HCT116 (cell line): ENCODE measurements at regions not wholly inside any gene's neighbourhood (a gene's known extent, or its start where the extent isn't known, plus 50 kb on each side); places are given as distances from the start of the nearest gene placed in this dataset.

Experiments used
- ATAC-seq: fragments of 200-7000 bp; cut with Tn5 transposase; 2 replicates; pipeline ENCODE4 v1.9.1; 2020; ENCODE audit warnings: mild to moderate bottlenecking, moderate library complexity
- BruUV-seq: library from RNA; stranded (reverse); fragments of 400-500 nt; replicated peaks from 2 replicates; lab custom pipeline; 2021; lab: Mats Ljungman, UMichigan
- CTCF ChIA-PET: fragments of 300-600 bp; sonication (Branson Sonifier 250); formaldehyde crosslinking; loops from one replicate; lab custom pipeline; 2021; ENCODE audit warnings: antibody characterized with exemption; lab: Charles Lee
- POLR2A ChIA-PET: fragments of 300-600, 350-600 bp; sonication (Branson Sonifier 250); formaldehyde crosslinking; loops from one replicate; lab custom pipeline; 2021; ENCODE audit warnings: antibody characterized with exemption; lab: Charles Lee
- RAD21 ChIA-PET, 2 experiments: fragments of 300-600 bp; sonication (Branson Sonifier 250); formaldehyde crosslinking; loops; one replicate each; lab custom pipeline; 2023; ENCODE audit warnings: low total read pairs in 2 of 2; ENCODE audit not compliant: uncharacterized antibody in 2 of 2, unreplicated experiment in 2 of 2, low non-redundant PET in 1 of 2; lab: Charles Lee
- DNase-seq: peaks from one replicate; pipeline ENCODE4 v3.0.0-alpha.2; 2010; ENCODE audit warnings: low read depth, low spot score
- H2AFZ ChIP-seq: fragments of 200-600 bp; shearing (Covaris generic), sonication (generic); 2 replicates; pipeline ENCODE4 v1.6.1; 2017; ENCODE audit warnings: low read depth, mixed run types, mixed read lengths, antibody characterized with exemption, low read length; ENCODE audit not compliant: poor library complexity, severe bottlenecking
- H3K27ac ChIP-seq: 2 replicates; pipeline ENCODE4 v1.5.1; 2012; ENCODE audit warnings: low read depth, low read length
- H3K27me3 ChIP-seq: fragments of 200-600 bp; sonication (generic); 2 replicates; pipeline ENCODE4 v1.6.1; 2016; ENCODE audit warnings: mixed run types, low read length, mixed read lengths; ENCODE audit not compliant: insufficient read depth
- H3K36me3 ChIP-seq, 2 experiments: fragments of 200-500 bp in 1 of 2; fragments of 200-600 bp in 1 of 2; sonication (Bioruptor generic) in 1 of 2; sonication (generic) in 1 of 2; 2 replicates each; pipeline versions ENCODE4 v1.5.1 to v1.6.1; 2014 to 2016; ENCODE audit warnings: low read length in 2 of 2, inconsistent platforms in 1 of 2, mixed read lengths in 1 of 2, mixed run types in 1 of 2; ENCODE audit not compliant: insufficient read depth in 2 of 2, control insufficient read depth in 1 of 2
- H3K4me1 ChIP-seq, 2 experiments: fragments of 200-600 bp in 1 of 2; sonication (generic) in 1 of 2; 2 replicates each; pipeline versions ENCODE4 v1.5.1 to v1.6.1; 2012 to 2017; ENCODE audit warnings: low read length in 2 of 2, inconsistent platforms in 1 of 2, mild to moderate bottlenecking in 1 of 2, mixed read lengths in 1 of 2, mixed run types in 1 of 2, moderate library complexity in 1 of 2; ENCODE audit not compliant: insufficient read depth in 2 of 2, control insufficient read depth in 1 of 2
- H3K4me2 ChIP-seq: fragments of 200-600 bp; sonication (generic); 2 replicates; pipeline ENCODE4 v1.6.1; 2017; ENCODE audit warnings: mixed run types, low read length, mixed read lengths
- H3K4me3 ChIP-seq, 2 experiments: fragments of 200-600 bp in 1 of 2; sonication (generic) in 1 of 2; replicated peaks in 1 of 2; 2 replicates each; pipeline ENCODE4 v1.5.1; 2011 to 2016; ENCODE audit warnings: low read length in 2 of 2, control low read depth in 1 of 2, low read depth in 1 of 2, mild to moderate bottlenecking in 1 of 2, mixed read lengths in 1 of 2, mixed run types in 1 of 2
- H3K79me2 ChIP-seq: fragments of 200-600 bp; sonication (generic); 2 replicates; pipeline ENCODE4 v1.6.1; 2017; ENCODE audit warnings: mild to moderate bottlenecking, mixed run types, low read length, moderate library complexity, mixed read lengths; ENCODE audit not compliant: insufficient read depth
- H3K9ac ChIP-seq: fragments of 200-600 bp; sonication (generic); 2 replicates; pipeline ENCODE4 v1.6.1; 2016; ENCODE audit warnings: low read length, mixed read lengths
- H3K9me2 ChIP-seq: fragments of 200-600 bp; sonication (generic), shearing (Covaris generic); 2 replicates; pipeline ENCODE4 v1.6.1; 2017; ENCODE audit warnings: mixed run types, mild to moderate bottlenecking, moderate library complexity; ENCODE audit not compliant: insufficient read depth
- H3K9me3 ChIP-seq, 2 experiments: fragments of 200-500 bp in 1 of 2; fragments of 200-600 bp in 1 of 2; sonication (Bioruptor generic) in 1 of 2; sonication (generic) in 1 of 2; 2 replicates each; pipeline ENCODE4 v1.6.1; 2014 to 2017; ENCODE audit warnings: low read length in 2 of 2, mixed read lengths in 2 of 2, inconsistent platforms in 1 of 2, low read depth in 1 of 2, mild to moderate bottlenecking in 1 of 2, mixed run types in 1 of 2, moderate library complexity in 1 of 2; ENCODE audit not compliant: control insufficient read depth in 1 of 2, insufficient read depth in 1 of 2
- H4K20me1 ChIP-seq: fragments of 200-600 bp; sonication (generic), shearing (Covaris generic); 2 replicates; pipeline ENCODE4 v1.6.1; 2017; ENCODE audit warnings: mixed run types, mild to moderate bottlenecking, moderate library complexity; ENCODE audit not compliant: insufficient read depth
- CBX3 ChIP-seq: IDR thresholded peaks from 2 replicates; pipeline ENCODE4 v1.6.1; 2012; ENCODE audit warnings: low read depth
- CEBPB ChIP-seq: IDR thresholded peaks from 2 replicates; pipeline ENCODE4 v1.6.1; 2012; ENCODE audit warnings: low read depth
- EGR1 ChIP-seq: IDR thresholded peaks from 2 replicates; pipeline ENCODE4 v1.6.1; 2012; ENCODE audit warnings: low read depth
- POLR2A ChIP-seq: IDR thresholded peaks from 2 replicates; pipeline ENCODE4 v1.7.0; 2011; ENCODE audit warnings: borderline replicate concordance; ENCODE audit not compliant: insufficient read depth, insufficient read length; ENCODE audit errors: extremely low read depth
- SIN3A ChIP-seq: IDR thresholded peaks from 2 replicates; pipeline ENCODE4 v1.6.1; 2012; ENCODE audit warnings: low read depth
- TCF7L2 ChIP-seq: IDR thresholded peaks from 2 replicates; pipeline ENCODE4 v1.7.0; 2011; ENCODE audit warnings: borderline replicate concordance, inconsistent platforms; ENCODE audit not compliant: insufficient read depth, insufficient read length; ENCODE audit errors: extremely low read depth
- YY1 ChIP-seq: IDR thresholded peaks from 2 replicates; pipeline ENCODE4 v1.6.1; 2011; ENCODE audit warnings: low read length, low read depth, moderate library complexity, mild to moderate bottlenecking; ENCODE audit not compliant: insufficient replicate concordance; ENCODE audit errors: extremely low read depth
- intact Hi-C: fragments of 100-400 bp; cut with micrococcal nuclease; formaldehyde crosslinking; loops from 2 replicates; pipeline ENCODE4 v1.10.0; 2022
- TF ChIP-seq, protein P1 (sequence below): IDR thresholded peaks from 2 replicates; pipeline ENCODE4 v1.6.1; 2012
- TF ChIP-seq, protein P2 (sequence below), 3 experiments: fragments of 200-600 bp in 1 of 3; sonication (generic) in 1 of 3; IDR thresholded peaks in 2 of 3; conservative IDR thresholded peaks in 1 of 3; 2 replicates each; pipeline ENCODE4 v1.5.1; 2012 to 2017; ENCODE audit warnings: low read depth in 2 of 3, low read length in 2 of 3, antibody characterized with exemption in 1 of 3, borderline replicate concordance in 1 of 3, control low read depth in 1 of 3, mild to moderate bottlenecking in 1 of 3, mixed read lengths in 1 of 3, mixed run types in 1 of 3, moderate library complexity in 1 of 3; ENCODE audit not compliant: insufficient read depth in 1 of 3

DNA sequence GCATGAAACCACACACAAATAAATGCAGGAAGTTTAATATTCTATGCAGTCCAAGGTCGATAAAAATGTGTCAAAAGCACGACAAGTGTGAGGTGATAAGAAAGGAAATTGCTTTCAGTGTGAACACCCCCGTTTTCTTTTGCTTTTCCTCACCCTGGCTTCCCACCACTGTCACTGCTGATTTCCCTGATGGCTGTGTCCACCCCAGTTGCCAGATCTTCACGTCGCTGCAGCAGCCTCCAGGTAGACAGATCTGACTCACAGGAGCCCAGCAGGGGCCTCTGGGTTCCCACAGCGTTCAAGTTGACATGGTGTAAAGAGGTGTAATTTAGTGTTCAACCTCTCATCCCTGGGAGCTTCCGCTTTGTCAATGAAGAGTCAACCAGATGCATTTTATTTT is 128.0 kb upstream of the TACR1 start:
- ChIA-PET RAD21 (no interaction called here), CTCF (no interaction called here), POLR2A (no interaction called here)
- no peak overlapping the region for H3K4me2 ChIP-seq
- H3K27me3 ChIP-seq, result peaks cover 6% of the 10 kb centered on the region; the same call in 1 of the 2 replicates
- no peaks in the 10 kb centered on the region for H3K9me3 ChIP-seq
- H3K9me2 ChIP-seq, result no peaks in the 10 kb centered on the region
- no peaks in the 10 kb centered on the region for H3K36me3 ChIP-seq
- H3K4me3 ChIP-seq, result no peak overlapping the region
- no peak for DNase-seq
- H2AFZ ChIP-seq, result no peak overlapping the region
- no peaks in the 10 kb centered on the region for H4K20me1 ChIP-seq
- no peak overlapping the region for H3K9ac ChIP-seq
- no TSS peak for BruUV-seq
- no peaks in the 10 kb centered on the region for H3K4me1 ChIP-seq
- no peaks in the 10 kb centered on the region for H3K79me2 ChIP-seq
- intact Hi-C loops, result no loop called here
- ATAC-seq, result no peak
- H3K27ac ChIP-seq, result no peak overlapping the region
- TF ChIP-seq TCF7L2 (no peak), CBX3 (no peak), YY1 (no peak)

DNA sequence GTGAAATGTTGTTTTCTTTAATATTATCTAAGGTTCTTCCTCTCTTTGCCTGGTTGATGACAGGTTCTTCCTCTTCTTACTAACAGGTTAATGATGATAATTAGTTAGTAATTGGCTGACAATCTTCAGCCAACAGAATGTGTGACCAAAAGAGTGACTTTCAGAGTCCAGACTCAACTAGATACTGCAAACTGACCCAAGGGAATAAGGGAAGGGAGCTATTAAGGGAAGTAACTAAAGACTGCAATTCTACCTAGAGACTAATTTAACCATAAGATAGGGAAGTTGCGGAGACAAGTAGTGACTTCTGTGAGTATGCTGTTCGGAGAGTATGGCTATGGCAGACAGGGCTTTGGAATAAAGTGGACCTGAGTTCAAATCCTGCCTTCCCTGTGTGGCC is 127.3 kb upstream of the TACR1 start:
- ChIA-PET RAD21 (no interaction called here), POLR2A (no interaction called here), CTCF (no interaction called here)
- Histone ChIP-seq H3K9me2 (no peaks in the 10 kb centered on the region), H4K20me1 (no peaks in the 10 kb centered on the region), H3K9ac (no peak overlapping the region), H3K4me3 (no peak overlapping the region), H3K4me1 (no peaks in the 10 kb centered on the region), H3K36me3 (no peaks in the 10 kb centered on the region), H3K27ac (no peak overlapping the region), H3K9me3 (no peaks in the 10 kb centered on the region), H2AFZ (no peak overlapping the region), H3K79me2 (no peaks in the 10 kb centered on the region), H3K27me3 (peaks cover 6% of the 10 kb centered on the region; the same call in 1 of the 2 replicates), H3K4me2 (no peak overlapping the region)
- BruUV-seq, result no TSS peak
- no peak for ATAC-seq
- TF ChIP-seq CEBPB, result no peak
- no peak for TF ChIP-seq SIN3A
- no peak for TF ChIP-seq EGR1
- TF ChIP-seq, protein P1, sequence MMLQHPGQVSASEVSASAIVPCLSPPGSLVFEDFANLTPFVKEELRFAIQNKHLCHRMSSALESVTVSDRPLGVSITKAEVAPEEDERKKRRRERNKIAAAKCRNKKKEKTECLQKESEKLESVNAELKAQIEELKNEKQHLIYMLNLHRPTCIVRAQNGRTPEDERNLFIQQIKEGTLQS, result no peak
- no peak for TF ChIP-seq YY1
- TF ChIP-seq POLR2A, result no peak
- TF ChIP-seq, protein P2, sequence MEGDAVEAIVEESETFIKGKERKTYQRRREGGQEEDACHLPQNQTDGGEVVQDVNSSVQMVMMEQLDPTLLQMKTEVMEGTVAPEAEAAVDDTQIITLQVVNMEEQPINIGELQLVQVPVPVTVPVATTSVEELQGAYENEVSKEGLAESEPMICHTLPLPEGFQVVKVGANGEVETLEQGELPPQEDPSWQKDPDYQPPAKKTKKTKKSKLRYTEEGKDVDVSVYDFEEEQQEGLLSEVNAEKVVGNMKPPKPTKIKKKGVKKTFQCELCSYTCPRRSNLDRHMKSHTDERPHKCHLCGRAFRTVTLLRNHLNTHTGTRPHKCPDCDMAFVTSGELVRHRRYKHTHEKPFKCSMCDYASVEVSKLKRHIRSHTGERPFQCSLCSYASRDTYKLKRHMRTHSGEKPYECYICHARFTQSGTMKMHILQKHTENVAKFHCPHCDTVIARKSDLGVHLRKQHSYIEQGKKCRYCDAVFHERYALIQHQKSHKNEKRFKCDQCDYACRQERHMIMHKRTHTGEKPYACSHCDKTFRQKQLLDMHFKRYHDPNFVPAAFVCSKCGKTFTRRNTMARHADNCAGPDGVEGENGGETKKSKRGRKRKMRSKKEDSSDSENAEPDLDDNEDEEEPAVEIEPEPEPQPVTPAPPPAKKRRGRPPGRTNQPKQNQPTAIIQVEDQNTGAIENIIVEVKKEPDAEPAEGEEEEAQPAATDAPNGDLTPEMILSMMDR (IDR thresholded peaks at IDR 0.05 in 2 of 3, conservative IDR thresholded peaks at IDR 0.05 in 1 of 3; ENCODE audit: borderline replicate concordance in 1 of 3, insufficient read depth in 1 of 3, low read depth in 2 of 3, low read length in 2 of 3), result no peak
- DNase-seq, result no peak
- intact Hi-C loops, result no loop called here
